ENCODE measurements at regions not wholly inside any gene's neighbourhood (a gene's known extent, or its start where the extent isn't known, plus 50 kb on each side); places are given as distances from the start of the nearest gene placed in this dataset.
A peak's percentile ranks its signal among the peaks of the same experiment; 100 is the strongest.

GRCh38 chr13:77460195-77460594 is 75.3 kb upstream of the SCEL start:
- Histone ChIP-seq H3K9me3 (ENCODE audit: control insufficient read depth in 1 of 2, insufficient read depth in 1 of 2, low read depth in 1 of 2, low read length in 2 of 2) (no peaks in the 10 kb centered on the region), H3K4me2 (ENCODE audit: low read length) (no peak overlapping the region), H3K4me1 (ENCODE audit: control insufficient read depth in 1 of 2, insufficient read depth in 2 of 2, low read length in 2 of 2) (no peaks in the 10 kb centered on the region), H3K4me3 (replicated peaks in 1 of 2; ENCODE audit: low read depth in 1 of 2, low read length in 2 of 2) (no peak overlapping the region), H3K79me2 (ENCODE audit: insufficient read depth, low read length) (no peaks in the 10 kb centered on the region), H3K9me2 (ENCODE audit: insufficient read depth) (no peaks in the 10 kb centered on the region), H3K27ac (ENCODE audit: low read depth, low read length) (no peak overlapping the region), H4K20me1 (ENCODE audit: insufficient read depth) (no peaks in the 10 kb centered on the region), H3K9ac (ENCODE audit: low read length) (no peak overlapping the region), H3K36me3 (ENCODE audit: control insufficient read depth in 1 of 2, insufficient read depth in 2 of 2, low read length in 2 of 2) (no peaks in the 10 kb centered on the region), H3K27me3 (ENCODE audit: insufficient read depth, low read length) (peaks cover 34% of the 10 kb centered on the region), H2AFZ (ENCODE audit: low read depth, low read length, poor library complexity, severe bottlenecking) (no peak overlapping the region)
- ChIA-PET RAD21 (ENCODE audit: low non-redundant PET in 1 of 2, low total read pairs in 2 of 2, uncharacterized antibody in 2 of 2, unreplicated experiment in 2 of 2) (no interaction called here), CTCF (no interaction called here), POLR2A (no interaction called here)
- no TSS peak for BruUV-seq (replicated peaks)
- DNase-seq (ENCODE audit: low read depth, low spot score), result no peak
- ATAC-seq, result no peak
- TF ChIP-seq EZH2 (IDR thresholded peaks at IDR 0.05) (no peak), ZNF274 (IDR thresholded peaks at IDR 0.05; ENCODE audit: low read depth, low read length) (no peak), EZH2phosphoT487 (IDR thresholded peaks at IDR 0.05; ENCODE audit: borderline replicate concordance) (peak; percentile 4; the same call in 1 of the 2 replicates)
- intact Hi-C loops (cut with micrococcal nuclease), result no loop called here

- Histone ChIP-seq H3K36me3 (ENCODE audit: control insufficient read depth in 1 of 2, insufficient read depth in 2 of 2, low read length in 2 of 2) (no peaks in the 10 kb centered on the region), H3K9ac (ENCODE audit: low read length) (no peak overlapping the region), H3K27me3 (ENCODE audit: insufficient read depth, low read length) (peaks cover 34% of the 10 kb centered on the region), H3K27ac (ENCODE audit: low read depth, low read length) (no peak overlapping the region), H3K4me1 (ENCODE audit: control insufficient read depth in 1 of 2, insufficient read depth in 2 of 2, low read length in 2 of 2) (no peaks in the 10 kb centered on the region), H4K20me1 (ENCODE audit: insufficient read depth) (no peaks in the 10 kb centered on the region), H3K79me2 (ENCODE audit: insufficient read depth, low read length) (no peaks in the 10 kb centered on the region), H3K4me3 (replicated peaks in 1 of 2; ENCODE audit: low read depth in 1 of 2, low read length in 2 of 2) (no peak overlapping the region), H3K9me2 (ENCODE audit: insufficient read depth) (no peaks in the 10 kb centered on the region), H2AFZ (ENCODE audit: low read depth, low read length, poor library complexity, severe bottlenecking) (no peak overlapping the region), H3K4me2 (ENCODE audit: low read length) (no peak overlapping the region), H3K9me3 (ENCODE audit: control insufficient read depth in 1 of 2, insufficient read depth in 1 of 2, low read depth in 1 of 2, low read length in 2 of 2) (no peaks in the 10 kb centered on the region)
- ChIA-PET RAD21 (ENCODE audit: low non-redundant PET in 1 of 2, low total read pairs in 2 of 2, uncharacterized antibody in 2 of 2, unreplicated experiment in 2 of 2) (no interaction called here), CTCF (no interaction called here), POLR2A (no interaction called here)
- TF ChIP-seq POLR2A (IDR thresholded peaks at IDR 0.05; ENCODE audit: borderline replicate concordance, extremely low read depth, insufficient read depth, insufficient read length), result no peak
- no peak for TF ChIP-seq FOSL1 (IDR thresholded peaks at IDR 0.05; ENCODE audit: low read depth)
- no peak for TF ChIP-seq ZNF274 (IDR thresholded peaks at IDR 0.05; ENCODE audit: low read depth, low read length)
- no peak for TF ChIP-seq ATF3 (IDR thresholded peaks at IDR 0.05)
- TF ChIP-seq REST (IDR thresholded peaks at IDR 0.05; ENCODE audit: low read depth), result no peak
- BruUV-seq (replicated peaks), result no TSS peak
- DNase-seq (ENCODE audit: low read depth, low spot score), result no peak
- ATAC-seq, result no peak
- intact Hi-C loops (cut with micrococcal nuclease), result no loop called here
These were observed 75.9 kb upstream of the SCEL start for GRCh38 chr13:77459592-77459991.
